BJ (cell line): ENCODE measurements at regions not wholly inside any gene's neighbourhood (a gene's known extent, or its start where the extent isn't known, plus 50 kb on each side); places are given as distances from the start of the nearest gene placed in this dataset.
"Not testable (repeated sequence)": the region's sequence is repeated elsewhere in the genome, so short reads cannot be mapped to it uniquely, and the experiment has no call there.

Experiments
- CTCF ChIA-PET: fragments of 350-600 bp; formaldehyde crosslinking; extraction: SDS; loops from one replicate; lab custom pipeline; 2021; ENCODE audit warnings: antibody characterized with exemption, inconsistent platforms; lab: Yijun Ruan, JAX
- POLR2A ChIA-PET: fragments of 300-600 bp; sonication (Branson Sonifier 250); formaldehyde crosslinking; extraction: SDS; loops from one replicate; lab custom pipeline; 2021; ENCODE audit warnings: antibody characterized with exemption; lab: Charles Lee
- DNase-seq: peaks from one replicate; pipeline ENCODE4 v3.0.0-alpha.2; 2011; ENCODE audit warnings: low read depth
- H3K27me3 ChIP-seq: 2 replicates; pipeline ENCODE4 v1.6.0; 2011; ENCODE audit warnings: low read length; ENCODE audit not compliant: control insufficient read depth, insufficient read depth
- H3K36me3 ChIP-seq: 2 replicates; pipeline ENCODE4 v1.5.1; 2011; ENCODE audit warnings: low read length; ENCODE audit not compliant: control insufficient read depth, insufficient read depth
- H3K4me3 ChIP-seq: 2 replicates; pipeline ENCODE4 v1.5.1; 2011; ENCODE audit warnings: low read depth, mild to moderate bottlenecking, control low read depth, low read length
- TF ChIP-seq, protein P1 (sequence below): IDR thresholded peaks from 2 replicates; pipeline ENCODE4 v1.5.1; 2011; ENCODE audit warnings: low read depth, mild to moderate bottlenecking, control low read depth, inconsistent platforms, low read length, moderate library complexity; ENCODE audit not compliant: insufficient read depth

DNA sequence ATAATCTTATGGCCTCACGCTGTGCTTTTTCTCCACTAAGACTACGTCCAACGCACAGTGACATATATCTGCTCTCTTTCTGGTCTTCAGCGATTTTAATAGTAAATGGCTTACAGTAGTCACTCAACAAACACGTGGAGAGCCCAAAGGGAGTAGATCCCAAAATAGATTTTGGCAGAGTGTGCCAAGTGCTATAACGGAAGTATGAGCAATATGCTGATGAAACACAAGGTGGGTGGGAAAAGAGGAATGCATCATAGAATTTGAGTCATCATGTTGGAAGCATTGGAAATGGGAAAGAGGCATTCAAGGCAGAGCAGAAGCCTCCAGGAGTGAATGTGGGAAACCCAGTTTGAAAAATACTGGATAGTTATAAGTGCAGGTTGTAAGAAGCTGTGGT is 129.1 kb upstream of the LDB2 start:
- DNase-seq: peak; percentile 91
- TF ChIP-seq, protein P1, sequence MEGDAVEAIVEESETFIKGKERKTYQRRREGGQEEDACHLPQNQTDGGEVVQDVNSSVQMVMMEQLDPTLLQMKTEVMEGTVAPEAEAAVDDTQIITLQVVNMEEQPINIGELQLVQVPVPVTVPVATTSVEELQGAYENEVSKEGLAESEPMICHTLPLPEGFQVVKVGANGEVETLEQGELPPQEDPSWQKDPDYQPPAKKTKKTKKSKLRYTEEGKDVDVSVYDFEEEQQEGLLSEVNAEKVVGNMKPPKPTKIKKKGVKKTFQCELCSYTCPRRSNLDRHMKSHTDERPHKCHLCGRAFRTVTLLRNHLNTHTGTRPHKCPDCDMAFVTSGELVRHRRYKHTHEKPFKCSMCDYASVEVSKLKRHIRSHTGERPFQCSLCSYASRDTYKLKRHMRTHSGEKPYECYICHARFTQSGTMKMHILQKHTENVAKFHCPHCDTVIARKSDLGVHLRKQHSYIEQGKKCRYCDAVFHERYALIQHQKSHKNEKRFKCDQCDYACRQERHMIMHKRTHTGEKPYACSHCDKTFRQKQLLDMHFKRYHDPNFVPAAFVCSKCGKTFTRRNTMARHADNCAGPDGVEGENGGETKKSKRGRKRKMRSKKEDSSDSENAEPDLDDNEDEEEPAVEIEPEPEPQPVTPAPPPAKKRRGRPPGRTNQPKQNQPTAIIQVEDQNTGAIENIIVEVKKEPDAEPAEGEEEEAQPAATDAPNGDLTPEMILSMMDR: no peak
- CTCF ChIA-PET: interaction anchor here (1.2 kb wide), 1 partner anchor 14 kb away, joined by 4 read pairs; no protein-coding TSS in a partner anchor
- POLR2A ChIA-PET: no interaction called here
- H3K36me3 ChIP-seq: no peaks in the 10 kb centered on the region
- H3K4me3 ChIP-seq: no peak overlapping the region
- H3K27me3 ChIP-seq: no peaks in the 10 kb centered on the region

GRCh38 chr4:17024425-17024824 is 126.0 kb upstream of the LDB2 start:
- Histone ChIP-seq H3K4me3 (no peak overlapping the region), H3K27me3 (no peaks in the 10 kb centered on the region), H3K36me3 (no peaks in the 10 kb centered on the region)
- TF ChIP-seq, protein P1: no peak
- no peak for DNase-seq
- ChIA-PET POLR2A (interaction anchor here (0.6 kb wide), 1 partner anchor 91 kb away, joined by 7 read pairs; no protein-coding TSS in a partner anchor), CTCF (interaction anchor here (0.7 to 1.5 kb wide), 2 partner anchors 14 to 300 kb away, joined by 3 read pairs; no protein-coding TSS in a partner anchor)

DNA sequence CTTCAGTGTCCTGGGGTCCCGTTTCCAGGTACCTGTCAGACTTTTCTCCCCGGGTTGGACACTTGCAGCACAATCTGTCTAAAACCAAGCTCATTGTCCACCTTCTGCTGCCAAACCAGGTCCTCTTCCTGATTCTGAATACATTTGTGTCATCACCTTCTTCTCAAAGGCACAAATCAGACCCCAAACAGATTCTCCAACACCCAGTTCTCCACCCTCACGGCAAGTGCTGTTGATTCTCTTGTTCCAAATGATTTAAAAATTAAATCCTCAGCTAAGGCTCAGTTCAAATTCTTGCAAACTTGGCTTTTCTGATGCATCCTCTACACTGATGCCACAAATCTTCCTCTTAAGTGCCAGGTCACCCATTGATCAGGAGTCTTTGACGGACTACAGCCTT is 122.5 kb upstream of the LDB2 start:
- TF ChIP-seq, protein P1: no peak
- CTCF ChIA-PET: interaction anchor here (1.2 kb wide), 1 partner anchor 11 kb away, joined by 4 read pairs; no protein-coding TSS in a partner anchor
- H3K36me3 ChIP-seq: no peaks in the 10 kb centered on the region

DNA sequence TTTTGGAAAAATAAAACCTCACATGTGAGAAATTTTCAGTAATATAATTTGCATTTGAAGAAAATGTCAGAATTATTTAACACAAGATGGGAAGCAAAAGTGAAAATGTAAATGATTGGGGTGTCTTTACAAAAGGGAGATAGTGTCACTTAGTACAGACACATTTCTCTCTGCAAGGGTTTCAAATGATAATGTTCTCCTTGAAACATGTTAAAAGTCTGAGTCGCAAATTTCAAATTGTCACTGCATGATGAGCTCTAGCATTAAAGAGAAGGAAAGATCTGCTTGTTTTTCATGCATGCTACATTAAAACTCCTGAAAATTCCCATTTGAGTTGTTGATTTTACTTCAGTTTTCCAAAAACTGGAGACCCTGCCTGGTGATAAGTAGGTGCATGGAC is 122.0 kb upstream of the LDB2 start:
- Histone ChIP-seq H3K27me3 (no peaks in the 10 kb centered on the region), H3K36me3 (no peaks in the 10 kb centered on the region), H3K4me3 (no peak overlapping the region)
- TF ChIP-seq, protein P1: no peak
- no peak for DNase-seq
- ChIA-PET CTCF (interaction anchor here (1.2 kb wide), 1 partner anchor 10 kb away, joined by 4 read pairs; no protein-coding TSS in a partner anchor), POLR2A (no interaction called here)

More for the DNA sequence above, 122.5 kb upstream of the LDB2 start:
- H3K27me3 ChIP-seq: no peaks in the 10 kb centered on the region
- H3K4me3 ChIP-seq: no peak overlapping the region
- POLR2A ChIA-PET: no interaction called here
- DNase-seq: no peak

GRCh38 chr4:17018621-17019020 is 120.2 kb upstream of the LDB2 start:
- H3K27me3 ChIP-seq, POLR2A ChIA-PET, DNase-seq, CTCF ChIA-PET, H3K4me3 ChIP-seq, H3K36me3 ChIP-seq: not testable (repeated sequence)

- Histone ChIP-seq H3K4me3 (no peak overlapping the region), H3K27me3 (no peaks in the 10 kb centered on the region), H3K36me3 (no peaks in the 10 kb centered on the region)
- TF ChIP-seq, protein P1: no peak
- ChIA-PET CTCF (no interaction called here), POLR2A (no interaction called here)
- DNase-seq: no peak
These were observed 119.6 kb upstream of the LDB2 start for GRCh38 chr4:17018013-17018412.
